Right lobe of liver (tissue), 4 donors: ENCODE measurements at regions not wholly inside any gene's neighbourhood (a gene's known extent, or its start where the extent isn't known, plus 50 kb on each side); places are given as distances from the start of the nearest gene placed in this dataset.

Experiments used
- CTCF ChIP-seq, 4 donors: fragments of 200-600 bp in 3 of 4; fragments of 450-650 bp in 1 of 4; IDR thresholded peaks; one replicate each; pipeline versions ENCODE4 v1.5.1 to v1.8.0; 2016 to 2022; ENCODE audit warnings: antibody characterized with exemption in 4 of 4, mild to moderate bottlenecking in 2 of 4
- POLR2A ChIP-seq: fragments of 450-650 bp; IDR thresholded peaks from one replicate; pipeline ENCODE4 v1.6.1; 2017; ENCODE audit warnings: antibody characterized with exemption, mild to moderate bottlenecking
- donor health status: DM: no; HTN: no; CAD: no.
- donor health status: DM: no; HTN: no; CAD: no.
- donor health status: DM: no; HTN: yes; CAD: no.

- TF ChIP-seq POLR2A (no peak), CTCF (IDR thresholded peaks at IDR 0.05) (no peak)
Measured at GRCh38 chr11:36726420-36726819, 128.4 kb upstream of the RAG2 start.
